ENCODE measurements at regions not wholly inside any gene's neighbourhood (a gene's known extent, or its start where the extent isn't known, plus 50 kb on each side); places are given as distances from the start of the nearest gene placed in this dataset.
A peak's percentile ranks its signal among the peaks of the same experiment; 100 is the strongest.

DNA sequence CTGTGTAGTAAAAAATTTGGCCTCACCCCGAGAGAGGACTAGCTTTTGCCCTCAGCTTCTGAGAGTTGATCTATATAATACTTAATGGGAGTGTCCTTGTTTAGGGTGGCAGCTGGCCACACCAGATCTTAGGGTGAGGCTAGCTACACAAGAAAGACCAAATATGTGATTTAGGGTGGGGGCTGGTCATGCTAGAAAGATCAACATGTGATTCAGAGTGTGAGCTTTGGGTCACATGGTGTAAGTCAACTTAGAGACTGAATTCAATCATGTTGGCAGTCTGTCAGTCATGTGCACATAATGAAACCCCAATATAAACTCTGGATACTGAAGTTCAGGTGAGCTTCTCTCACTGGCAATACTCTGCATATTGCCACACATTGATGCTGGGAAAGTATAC is 120.7 kb upstream of the DAZL start:
- DNase-seq (ENCODE audit: low read depth), result no peak
- TF ChIP-seq, protein P1, sequence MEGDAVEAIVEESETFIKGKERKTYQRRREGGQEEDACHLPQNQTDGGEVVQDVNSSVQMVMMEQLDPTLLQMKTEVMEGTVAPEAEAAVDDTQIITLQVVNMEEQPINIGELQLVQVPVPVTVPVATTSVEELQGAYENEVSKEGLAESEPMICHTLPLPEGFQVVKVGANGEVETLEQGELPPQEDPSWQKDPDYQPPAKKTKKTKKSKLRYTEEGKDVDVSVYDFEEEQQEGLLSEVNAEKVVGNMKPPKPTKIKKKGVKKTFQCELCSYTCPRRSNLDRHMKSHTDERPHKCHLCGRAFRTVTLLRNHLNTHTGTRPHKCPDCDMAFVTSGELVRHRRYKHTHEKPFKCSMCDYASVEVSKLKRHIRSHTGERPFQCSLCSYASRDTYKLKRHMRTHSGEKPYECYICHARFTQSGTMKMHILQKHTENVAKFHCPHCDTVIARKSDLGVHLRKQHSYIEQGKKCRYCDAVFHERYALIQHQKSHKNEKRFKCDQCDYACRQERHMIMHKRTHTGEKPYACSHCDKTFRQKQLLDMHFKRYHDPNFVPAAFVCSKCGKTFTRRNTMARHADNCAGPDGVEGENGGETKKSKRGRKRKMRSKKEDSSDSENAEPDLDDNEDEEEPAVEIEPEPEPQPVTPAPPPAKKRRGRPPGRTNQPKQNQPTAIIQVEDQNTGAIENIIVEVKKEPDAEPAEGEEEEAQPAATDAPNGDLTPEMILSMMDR (conservative IDR thresholded peaks at IDR 0.05; ENCODE audit: low read length), result no peak
- H3K4me3 ChIP-seq (ENCODE audit: low read length), result no peak overlapping the region

DNA sequence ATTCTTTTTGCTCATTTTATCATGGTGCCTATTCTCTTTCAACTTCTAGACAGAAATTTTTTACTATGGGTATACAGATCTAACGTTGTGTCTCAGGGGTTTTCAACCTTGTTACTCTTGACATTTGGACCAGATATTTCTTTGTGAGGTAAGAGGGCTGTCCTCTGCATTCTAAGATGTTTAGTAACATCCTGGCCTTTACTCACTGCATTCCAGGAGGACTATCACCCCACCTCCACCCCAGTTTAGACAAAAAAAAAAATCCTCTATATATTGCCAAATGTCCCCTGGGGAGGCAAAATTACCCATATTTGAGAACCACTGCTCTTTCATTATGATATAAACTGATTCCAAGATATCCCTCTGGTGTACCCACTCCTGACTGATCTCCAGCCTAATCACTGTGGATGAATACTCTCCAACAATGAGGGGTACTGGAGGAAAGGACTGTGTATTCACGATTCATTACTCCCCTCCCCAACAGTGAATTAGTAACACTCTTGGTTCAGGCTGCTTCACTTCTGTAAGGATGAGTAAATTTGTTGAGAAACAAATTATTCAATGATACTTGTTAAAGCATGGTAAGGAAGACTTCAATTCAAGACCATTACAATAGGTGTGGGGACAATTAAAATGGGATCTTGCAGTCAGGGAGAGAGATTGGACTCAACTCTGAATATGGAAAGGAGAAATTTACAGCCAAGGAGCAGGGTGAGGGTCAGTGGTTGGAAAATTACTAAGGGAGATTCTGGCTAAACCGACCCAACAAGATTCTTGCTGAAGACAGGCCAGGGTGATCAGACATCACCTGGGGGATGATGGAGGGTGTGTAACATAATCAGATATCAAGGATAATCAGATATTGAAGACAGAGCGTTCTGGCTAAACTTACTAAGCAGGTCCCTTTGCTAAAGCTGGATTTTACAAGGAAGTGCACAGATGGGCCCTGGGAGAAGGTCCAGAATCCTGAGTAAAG is 123.8 kb upstream of the DAZL start:
- TF ChIP-seq, protein P1 (conservative IDR thresholded peaks at IDR 0.05; ENCODE audit: low read length), result no peak
- no peak overlapping the region for H3K4me3 ChIP-seq (ENCODE audit: low read length)
- peak; percentile 81 for DNase-seq (ENCODE audit: low read depth)

DNA sequence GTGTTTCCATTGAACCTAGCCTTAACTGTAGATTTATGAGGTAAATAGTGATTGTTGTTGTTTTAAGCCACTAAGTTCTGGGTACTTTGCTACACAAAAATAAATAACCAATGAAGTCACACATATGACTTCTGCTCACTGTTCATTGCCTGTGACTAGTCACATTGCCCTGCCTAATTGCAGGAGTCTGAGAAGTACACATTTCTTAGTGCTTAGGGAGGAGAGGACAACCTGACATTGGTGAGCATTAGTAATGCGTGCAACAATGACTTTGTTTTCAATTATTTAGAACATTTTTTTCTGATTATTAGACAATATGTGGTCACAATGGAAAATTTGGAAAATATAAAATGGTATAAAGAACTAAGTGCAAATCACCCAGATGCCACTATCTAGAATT is 133.2 kb upstream of the DAZL start:
- TF ChIP-seq, protein P1 (conservative IDR thresholded peaks at IDR 0.05; ENCODE audit: low read length), result no peak
- H3K4me3 ChIP-seq (ENCODE audit: low read length), result no peak overlapping the region
- DNase-seq (ENCODE audit: low read depth), result peak; percentile 20

DNA sequence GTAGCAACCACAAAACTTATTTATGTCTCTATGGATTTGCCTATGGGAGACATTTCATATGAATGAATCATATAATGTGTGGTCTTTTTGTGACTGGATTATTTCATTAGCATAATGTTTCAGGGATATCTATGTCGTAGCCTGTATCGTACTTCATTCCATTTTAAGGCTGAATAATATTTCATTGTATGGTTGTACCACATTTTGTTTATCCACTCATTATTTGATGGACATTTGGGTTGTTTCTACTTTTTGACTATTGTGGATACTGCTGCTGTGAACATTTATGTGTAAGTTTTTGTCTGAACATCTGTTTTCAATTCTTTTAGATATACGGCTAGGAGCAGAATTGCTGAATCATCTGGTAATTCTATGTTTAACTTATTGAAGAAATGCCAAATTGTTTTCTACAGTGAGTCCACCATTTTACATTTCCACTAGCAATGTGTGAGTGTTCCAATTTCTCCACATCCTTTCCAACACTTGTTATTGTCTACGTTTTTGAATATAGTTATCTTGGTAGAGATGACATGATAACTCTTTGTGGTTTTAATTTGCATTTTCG is 134.4 kb upstream of the DAZL start:
- H3K4me3 ChIP-seq (ENCODE audit: low read length), result no peak overlapping the region
- TF ChIP-seq, protein P1 (conservative IDR thresholded peaks at IDR 0.05; ENCODE audit: low read length), result no peak
- DNase-seq (ENCODE audit: low read depth), result peak; percentile 57

DNA sequence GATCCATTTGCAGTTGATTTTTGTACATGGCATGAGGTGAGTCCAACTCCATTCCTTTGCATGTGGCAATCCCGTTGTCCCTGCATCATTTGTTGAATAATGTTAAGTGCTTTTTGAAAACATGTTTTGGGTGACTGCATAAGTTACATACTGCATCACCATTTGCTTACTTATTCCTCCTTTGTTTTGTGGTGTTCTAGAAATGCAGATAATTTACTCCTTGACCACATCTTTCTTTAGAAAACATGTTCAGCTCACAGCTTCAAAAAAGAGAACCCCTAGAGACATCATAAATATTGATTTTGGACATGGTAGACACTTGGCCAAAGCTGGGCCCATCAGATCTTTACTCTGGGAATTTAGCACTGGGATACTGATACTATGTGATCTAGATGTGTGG is 135.3 kb upstream of the DAZL start:
- DNase-seq (ENCODE audit: low read depth), result peak; percentile 48
- TF ChIP-seq, protein P1 (conservative IDR thresholded peaks at IDR 0.05; ENCODE audit: low read length), result no peak
- H3K4me3 ChIP-seq (ENCODE audit: low read length), result no peak overlapping the region

DNA sequence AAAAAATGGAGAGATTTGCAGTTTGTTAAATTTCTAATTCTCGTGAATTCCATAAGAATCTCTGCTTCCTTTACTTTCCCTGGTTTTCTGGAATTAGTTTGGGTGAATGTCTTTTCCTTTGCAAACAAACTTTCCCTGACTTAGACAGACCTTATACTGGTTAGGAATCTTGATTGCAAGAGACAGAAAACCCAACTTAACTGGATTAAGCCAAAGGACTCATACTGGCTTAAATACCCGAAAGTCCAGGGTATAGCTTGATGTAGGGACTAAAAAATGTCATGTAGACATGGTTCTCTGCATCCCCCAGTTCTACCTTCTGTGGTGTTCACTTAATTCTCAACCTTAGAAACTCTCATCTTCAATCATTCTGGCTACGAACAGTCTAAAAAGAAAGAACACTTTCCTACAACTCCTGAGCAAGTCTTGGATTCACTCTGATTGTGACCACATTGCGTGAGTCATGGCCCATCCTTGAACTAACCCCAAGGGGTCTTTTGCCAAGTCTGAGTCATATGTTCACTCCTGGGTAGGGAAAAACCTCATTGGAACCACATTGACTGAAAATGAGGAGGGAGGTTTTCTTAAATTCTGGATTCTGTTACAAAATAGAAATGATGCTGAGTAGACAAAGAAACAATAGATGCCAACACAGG is 136.0 kb upstream of the DAZL start:
- DNase-seq (ENCODE audit: low read depth), result peak; percentile 94
- H3K4me3 ChIP-seq (ENCODE audit: low read length), result no peak overlapping the region
- TF ChIP-seq, protein P1 (conservative IDR thresholded peaks at IDR 0.05; ENCODE audit: low read length), result no peak

Data from AG10803 (cell line).